Vagina (tissue), 2 donors: ENCODE measurements at regions not wholly inside any gene's neighbourhood (a gene's known extent, or its start where the extent isn't known, plus 50 kb on each side); places are given as distances from the start of the nearest gene placed in this dataset.

Experiments used
- CTCF ChIP-seq, 3 experiments: fragments of 450-650 bp in 2 of 3; fragments of 200-600 bp in 1 of 3; sonication (generic) in 1 of 3; IDR thresholded peaks; one replicate each; pipeline ENCODE4 v1.5.1; 2017 to 2019; ENCODE audit warnings: antibody characterized with exemption in 3 of 3, mild to moderate bottlenecking in 2 of 3, moderate library complexity in 2 of 3
- POLR2AphosphoS5 ChIP-seq, 2 donors: sonication (generic); formaldehyde crosslinking; IDR thresholded peaks; one replicate each; pipeline ENCODE4 v1.9.0; 2017; ENCODE audit warnings: antibody characterized with exemption in 2 of 2, mild to moderate bottlenecking in 2 of 2, low read depth in 1 of 2; ENCODE audit not compliant: insufficient read depth in 1 of 2

- TF ChIP-seq CTCF (IDR thresholded peaks at IDR 0.05): no peak
- TF ChIP-seq POLR2AphosphoS5 (IDR thresholded peaks at IDR 0.05; ENCODE audit: insufficient read depth in 1 of 2, low read depth in 1 of 2): no peak
These were observed 363.6 kb upstream of the MAF start for GRCh38 chr16:79964104-79964503.
